Lung (tissue), 11 donors: ENCODE measurements at regions not wholly inside any gene's neighbourhood (a gene's known extent, or its start where the extent isn't known, plus 50 kb on each side); places are given as distances from the start of the nearest gene placed in this dataset.

Experiments
- ATAC-seq: fragments of 200-7000 bp; cut with Tn5 transposase; one replicate; pipeline ENCODE4 v1.9.1; 2020; ENCODE audit warnings: moderate number of reproducible peaks; ENCODE audit not compliant: insufficient read depth, low FRiP score
- DNase-seq, 3 donors: peaks; one replicate each; pipeline ENCODE4 v3.0.0-alpha.2; 2013 to 2017
- H3K27ac ChIP-seq, 2 donors: one replicate each; pipeline ENCODE4 v1.5.1; 2013; ENCODE audit warnings: mild to moderate bottlenecking in 2 of 2, moderate library complexity in 2 of 2, control low read depth in 1 of 2, inconsistent platforms in 1 of 2, low read depth in 1 of 2, low read length in 1 of 2
- H3K27me3 ChIP-seq, 3 donors: one replicate each; pipeline ENCODE4 v1.5.1; 2013; ENCODE audit warnings: low read length in 2 of 3; ENCODE audit not compliant: control insufficient read depth in 3 of 3, insufficient read depth in 3 of 3
- H3K36me3 ChIP-seq, 4 donors: one replicate each; pipeline ENCODE4 v1.5.1; 2013; ENCODE audit warnings: low read length in 4 of 4, mild to moderate bottlenecking in 1 of 4, moderate library complexity in 1 of 4; ENCODE audit not compliant: control insufficient read depth in 4 of 4, insufficient read depth in 4 of 4
- H3K4me1 ChIP-seq, 5 donors: one replicate each; pipeline ENCODE4 v1.5.1; 2013; ENCODE audit warnings: low read length in 5 of 5, mild to moderate bottlenecking in 2 of 5, moderate library complexity in 1 of 5; ENCODE audit not compliant: control insufficient read depth in 5 of 5, insufficient read depth in 5 of 5
- H3K4me3 ChIP-seq: one replicate; pipeline ENCODE4 v1.5.1; 2013; ENCODE audit warnings: mild to moderate bottlenecking, control low read depth, moderate library complexity
- H3K9ac ChIP-seq, 2 donors: one replicate each; pipeline ENCODE4 v1.5.1; 2013; ENCODE audit warnings: low read length in 2 of 2, control low read depth in 1 of 2; ENCODE audit not compliant: insufficient read depth in 1 of 2
- H3K9me3 ChIP-seq, 4 donors: one replicate each; pipeline ENCODE4 v1.5.1; 2013; ENCODE audit warnings: low read length in 3 of 4, mild to moderate bottlenecking in 1 of 4, moderate library complexity in 1 of 4; ENCODE audit not compliant: control insufficient read depth in 4 of 4, insufficient read depth in 3 of 4
- WGBS, 2 donors: extraction: QIAGEN DNeasy Blood & Tissue Kit; methylation state at CpG; one replicate each; pipeline ENCODE4 v1.1.7; 2013; 5-methylcytosine and 5-hydroxymethylcytosine counted together
- TF ChIP-seq, protein P1 (sequence below): IDR thresholded peaks from 2 replicates; pipeline ENCODE4 v1.5.1; 2012; ENCODE audit warnings: mild to moderate bottlenecking; ENCODE audit errors: control extremely low read depth, extremely low read depth
- donor health status: control.
- donor health status: control.
- donor health status: Bipolar disorder and iron deficiency.
- donor health status: healthy.
- donor health status: DM: yes; HTN: yes; CAD: no.

- Histone ChIP-seq H3K4me3 (no peak overlapping the region), H3K9me3 (peaks cover 0 to 3% (median 0%) of the 10 kb centered on the region in 4 donors), H3K27me3 (no peaks in the 10 kb centered on the region), H3K9ac (no peak overlapping the region), H3K36me3 (no peaks in the 10 kb centered on the region), H3K4me1 (no peaks in the 10 kb centered on the region), H3K27ac (no peak overlapping the region)
- ATAC-seq (no peak), DNase-seq (no peak)
- WGBS, 2 donors, result 79 to 86% methylated on average over 13 of the region's 13 CpGs
- TF ChIP-seq, protein P1, sequence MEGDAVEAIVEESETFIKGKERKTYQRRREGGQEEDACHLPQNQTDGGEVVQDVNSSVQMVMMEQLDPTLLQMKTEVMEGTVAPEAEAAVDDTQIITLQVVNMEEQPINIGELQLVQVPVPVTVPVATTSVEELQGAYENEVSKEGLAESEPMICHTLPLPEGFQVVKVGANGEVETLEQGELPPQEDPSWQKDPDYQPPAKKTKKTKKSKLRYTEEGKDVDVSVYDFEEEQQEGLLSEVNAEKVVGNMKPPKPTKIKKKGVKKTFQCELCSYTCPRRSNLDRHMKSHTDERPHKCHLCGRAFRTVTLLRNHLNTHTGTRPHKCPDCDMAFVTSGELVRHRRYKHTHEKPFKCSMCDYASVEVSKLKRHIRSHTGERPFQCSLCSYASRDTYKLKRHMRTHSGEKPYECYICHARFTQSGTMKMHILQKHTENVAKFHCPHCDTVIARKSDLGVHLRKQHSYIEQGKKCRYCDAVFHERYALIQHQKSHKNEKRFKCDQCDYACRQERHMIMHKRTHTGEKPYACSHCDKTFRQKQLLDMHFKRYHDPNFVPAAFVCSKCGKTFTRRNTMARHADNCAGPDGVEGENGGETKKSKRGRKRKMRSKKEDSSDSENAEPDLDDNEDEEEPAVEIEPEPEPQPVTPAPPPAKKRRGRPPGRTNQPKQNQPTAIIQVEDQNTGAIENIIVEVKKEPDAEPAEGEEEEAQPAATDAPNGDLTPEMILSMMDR, result no peak
Observed at GRCh38 chr14:21807975-21808374, 134.4 kb upstream of the OR4E1 start.

GRCh38 chr14:21804981-21805380, 131.4 kb upstream of the OR4E1 start:
- ATAC-seq, result no peak
- no peaks in the 10 kb centered on the region for H3K9me3 ChIP-seq

GRCh38 chr14:21802441-21802840, 128.8 kb upstream of the OR4E1 start:
- Histone ChIP-seq H3K4me1 (no peaks in the 10 kb centered on the region), H3K27me3 (no peaks in the 10 kb centered on the region), H3K36me3 (no peaks in the 10 kb centered on the region), H3K9ac (no peak overlapping the region), H3K9me3 (no peaks in the 10 kb centered on the region), H3K4me3 (no peak overlapping the region), H3K27ac (no peak overlapping the region)
- DNase-seq, result no peak
- ATAC-seq, result no peak
- 81 to 91% methylated on average over 1 of the region's 1 CpG for WGBS, 2 donors
- TF ChIP-seq, protein P1, result no peak

More at GRCh38 chr14:21804981-21805380, 131.4 kb upstream of the OR4E1 start:
- Histone ChIP-seq H3K36me3 (no peaks in the 10 kb centered on the region), H3K27ac (no peak overlapping the region), H3K4me1 (no peaks in the 10 kb centered on the region), H3K4me3 (no peak overlapping the region), H3K9ac (no peak overlapping the region), H3K27me3 (no peaks in the 10 kb centered on the region)
- no peak for DNase-seq
- WGBS, 2 donors, result 59 to 82% methylated on average over 2 of the region's 2 CpGs
- TF ChIP-seq, protein P1, result no peak

GRCh38 chr14:21796916-21797315, 123.3 kb upstream of the OR4E1 start:
- ATAC-seq (no peak), DNase-seq (no peak)
- TF ChIP-seq, protein P1, result no peak
- Histone ChIP-seq H3K9ac (no peak overlapping the region), H3K36me3 (no peaks in the 10 kb centered on the region), H3K9me3 (peaks cover 0 to 2% (median 0%) of the 10 kb centered on the region in 4 donors), H3K27ac (no peak overlapping the region), H3K4me1 (no peaks in the 10 kb centered on the region), H3K27me3 (no peaks in the 10 kb centered on the region), H3K4me3 (no peak overlapping the region)
- WGBS, 2 donors, result 45 to 51% methylated on average over 2 of the region's 2 CpGs
